ENCODE measurements at regions not wholly inside any gene's neighbourhood (a gene's known extent, or its start where the extent isn't known, plus 50 kb on each side); places are given as distances from the start of the nearest gene placed in this dataset.

DNA sequence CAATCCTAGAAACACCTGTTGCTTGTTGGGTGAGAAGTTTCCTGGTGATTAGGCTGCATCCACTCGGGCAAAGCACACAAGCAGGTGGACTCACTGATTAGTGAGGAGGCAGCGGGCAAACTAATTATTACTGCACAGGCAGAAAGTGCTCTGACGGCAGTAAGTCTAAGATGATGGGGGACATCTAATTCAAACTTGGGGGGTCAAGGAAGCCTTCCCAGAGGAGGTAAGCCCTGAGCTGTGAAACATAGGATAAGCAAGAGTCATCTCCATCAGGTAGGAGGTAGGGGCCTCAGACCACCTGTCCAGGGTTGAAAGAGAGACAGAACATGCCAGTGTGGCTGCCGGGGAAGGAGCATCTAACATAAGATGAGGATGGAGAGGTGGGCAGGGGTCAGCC lies 1578.4 kb upstream of the TMEM132C start:
- TF ChIP-seq, protein P1, sequence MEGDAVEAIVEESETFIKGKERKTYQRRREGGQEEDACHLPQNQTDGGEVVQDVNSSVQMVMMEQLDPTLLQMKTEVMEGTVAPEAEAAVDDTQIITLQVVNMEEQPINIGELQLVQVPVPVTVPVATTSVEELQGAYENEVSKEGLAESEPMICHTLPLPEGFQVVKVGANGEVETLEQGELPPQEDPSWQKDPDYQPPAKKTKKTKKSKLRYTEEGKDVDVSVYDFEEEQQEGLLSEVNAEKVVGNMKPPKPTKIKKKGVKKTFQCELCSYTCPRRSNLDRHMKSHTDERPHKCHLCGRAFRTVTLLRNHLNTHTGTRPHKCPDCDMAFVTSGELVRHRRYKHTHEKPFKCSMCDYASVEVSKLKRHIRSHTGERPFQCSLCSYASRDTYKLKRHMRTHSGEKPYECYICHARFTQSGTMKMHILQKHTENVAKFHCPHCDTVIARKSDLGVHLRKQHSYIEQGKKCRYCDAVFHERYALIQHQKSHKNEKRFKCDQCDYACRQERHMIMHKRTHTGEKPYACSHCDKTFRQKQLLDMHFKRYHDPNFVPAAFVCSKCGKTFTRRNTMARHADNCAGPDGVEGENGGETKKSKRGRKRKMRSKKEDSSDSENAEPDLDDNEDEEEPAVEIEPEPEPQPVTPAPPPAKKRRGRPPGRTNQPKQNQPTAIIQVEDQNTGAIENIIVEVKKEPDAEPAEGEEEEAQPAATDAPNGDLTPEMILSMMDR (IDR thresholded peaks at IDR 0.05) = no peak
- no peak for TF ChIP-seq POLR2A (IDR thresholded peaks at IDR 0.05)

All from heart left ventricle (tissue), 13 donors.